ENCODE measurements at regions not wholly inside any gene's neighbourhood (a gene's known extent, or its start where the extent isn't known, plus 50 kb on each side); places are given as distances from the start of the nearest gene placed in this dataset.

GRCh38 chr5:1666221-1666620 is 133.4 kb downstream of the MRPL36 start:
- H3K79me2 ChIP-seq (ENCODE audit: insufficient read depth, low read length) = no peaks in the 10 kb centered on the region
- no peak overlapping the region for H3K4me2 ChIP-seq (ENCODE audit: low read depth, low read length, poor library complexity, severe bottlenecking)
- no peak overlapping the region for H3K4me3 ChIP-seq (ENCODE audit: insufficient read depth, low read length, poor library complexity, severe bottlenecking)
- H2AFZ ChIP-seq (ENCODE audit: low read depth, low read length, severe bottlenecking) = no peak overlapping the region
- H4K20me1 ChIP-seq (ENCODE audit: low read depth, low read length) = no peaks in the 10 kb centered on the region
- TF ChIP-seq EZH2phosphoT487 (conservative IDR thresholded peaks at IDR 0.05; ENCODE audit: low read length) (no peak), CTCF (IDR thresholded peaks at IDR 0.05; ENCODE audit: insufficient read depth, low read length, poor library complexity, severe bottlenecking) (no peak)
- no peak overlapping the region for H3K27ac ChIP-seq (ENCODE audit: low read depth, low read length)
- no peaks in the 10 kb centered on the region for H3F3A ChIP-seq (ENCODE audit: insufficient read depth)
- H3K27me3 ChIP-seq (ENCODE audit: low read length) = no peaks in the 10 kb centered on the region
- no peaks in the 10 kb centered on the region for H3K9me3 ChIP-seq (ENCODE audit: insufficient read depth, low read length)
- H3K36me3 ChIP-seq (ENCODE audit: low read length) = no peaks in the 10 kb centered on the region
- no peak overlapping the region for H3K9ac ChIP-seq (ENCODE audit: low read length)
- no peaks in the 10 kb centered on the region for H3K9me2 ChIP-seq (replicated peaks; ENCODE audit: insufficient read depth, low read length)

GRCh38 chr5:1665803-1666202 is 133.8 kb downstream of the MRPL36 start:
- Histone ChIP-seq H3K36me3 (ENCODE audit: low read length) (no peaks in the 10 kb centered on the region), H3K4me3 (ENCODE audit: insufficient read depth, low read length, poor library complexity, severe bottlenecking) (no peak overlapping the region), H3K27ac (ENCODE audit: low read depth, low read length) (no peak overlapping the region), H2AFZ (ENCODE audit: low read depth, low read length, severe bottlenecking) (no peak overlapping the region), H3K4me2 (ENCODE audit: low read depth, low read length, poor library complexity, severe bottlenecking) (no peak overlapping the region), H3K79me2 (ENCODE audit: insufficient read depth, low read length) (no peaks in the 10 kb centered on the region), H4K20me1 (ENCODE audit: low read depth, low read length) (no peaks in the 10 kb centered on the region), H3K9me3 (ENCODE audit: insufficient read depth, low read length) (no peaks in the 10 kb centered on the region), H3K27me3 (ENCODE audit: low read length) (no peaks in the 10 kb centered on the region), H3F3A (ENCODE audit: insufficient read depth) (no peaks in the 10 kb centered on the region), H3K9ac (ENCODE audit: low read length) (no peak overlapping the region), H3K9me2 (replicated peaks; ENCODE audit: insufficient read depth, low read length) (no peaks in the 10 kb centered on the region)
- no peak for TF ChIP-seq EZH2phosphoT487 (conservative IDR thresholded peaks at IDR 0.05; ENCODE audit: low read length)
- no peak for TF ChIP-seq CTCF (IDR thresholded peaks at IDR 0.05; ENCODE audit: insufficient read depth, low read length, poor library complexity, severe bottlenecking)

- Histone ChIP-seq H3K9me3 (ENCODE audit: insufficient read depth, low read length) (no peaks in the 10 kb centered on the region), H3K27ac (ENCODE audit: low read depth, low read length) (no peak overlapping the region), H3F3A (ENCODE audit: insufficient read depth) (no peaks in the 10 kb centered on the region), H3K9me2 (replicated peaks; ENCODE audit: insufficient read depth, low read length) (no peaks in the 10 kb centered on the region), H3K4me2 (ENCODE audit: low read depth, low read length, poor library complexity, severe bottlenecking) (no peak overlapping the region), H3K36me3 (ENCODE audit: low read length) (no peaks in the 10 kb centered on the region), H2AFZ (ENCODE audit: low read depth, low read length, severe bottlenecking) (no peak overlapping the region), H3K27me3 (ENCODE audit: low read length) (no peaks in the 10 kb centered on the region), H3K9ac (ENCODE audit: low read length) (no peak overlapping the region), H3K4me3 (ENCODE audit: insufficient read depth, low read length, poor library complexity, severe bottlenecking) (no peak overlapping the region), H3K79me2 (ENCODE audit: insufficient read depth, low read length) (no peaks in the 10 kb centered on the region), H4K20me1 (ENCODE audit: low read depth, low read length) (no peaks in the 10 kb centered on the region)
- TF ChIP-seq EZH2phosphoT487 (conservative IDR thresholded peaks at IDR 0.05; ENCODE audit: low read length) (no peak), CTCF (IDR thresholded peaks at IDR 0.05; ENCODE audit: insufficient read depth, low read length, poor library complexity, severe bottlenecking) (no peak)
These were observed 134.4 kb downstream of the MRPL36 start for GRCh38 chr5:1665231-1665630.

- Histone ChIP-seq H3K79me2 (ENCODE audit: insufficient read depth, low read length) (no peaks in the 10 kb centered on the region), H3K27ac (ENCODE audit: low read depth, low read length) (no peak overlapping the region), H3K27me3 (ENCODE audit: low read length) (no peaks in the 10 kb centered on the region), H3F3A (ENCODE audit: insufficient read depth) (no peaks in the 10 kb centered on the region), H4K20me1 (ENCODE audit: low read depth, low read length) (no peaks in the 10 kb centered on the region), H3K9me3 (ENCODE audit: insufficient read depth, low read length) (no peaks in the 10 kb centered on the region), H2AFZ (ENCODE audit: low read depth, low read length, severe bottlenecking) (no peak overlapping the region), H3K9me2 (replicated peaks; ENCODE audit: insufficient read depth, low read length) (no peaks in the 10 kb centered on the region), H3K36me3 (ENCODE audit: low read length) (no peaks in the 10 kb centered on the region), H3K4me2 (ENCODE audit: low read depth, low read length, poor library complexity, severe bottlenecking) (no peak overlapping the region), H3K9ac (ENCODE audit: low read length) (no peak overlapping the region), H3K4me3 (ENCODE audit: insufficient read depth, low read length, poor library complexity, severe bottlenecking) (no peak overlapping the region)
- TF ChIP-seq EZH2phosphoT487 (conservative IDR thresholded peaks at IDR 0.05; ENCODE audit: low read length) = no peak
- TF ChIP-seq CTCF (IDR thresholded peaks at IDR 0.05; ENCODE audit: insufficient read depth, low read length, poor library complexity, severe bottlenecking) = no peak
These were observed 136.5 kb downstream of the MRPL36 start for GRCh38 chr5:1663186-1663585.
